Peyer's patch (tissue), 4 donors: ENCODE measurements at regions not wholly inside any gene's neighbourhood (a gene's known extent, or its start where the extent isn't known, plus 50 kb on each side); places are given as distances from the start of the nearest gene placed in this dataset.

ENCODE experiments used
- CTCF ChIP-seq, 6 experiments: fragments of 450-650 bp in 4 of 6; fragments of 200-600 bp in 2 of 6; sonication (generic) in 1 of 6; IDR thresholded peaks; one replicate each; pipeline ENCODE4 v1.5.1; 2017 to 2019; ENCODE audit warnings: antibody characterized with exemption in 6 of 6, mild to moderate bottlenecking in 3 of 6, moderate library complexity in 1 of 6
- POLR2A ChIP-seq, 2 donors: fragments of 450-650 bp; IDR thresholded peaks; one replicate each; pipeline ENCODE4 v1.5.1; 2017; ENCODE audit warnings: antibody characterized with exemption in 2 of 2, mild to moderate bottlenecking in 2 of 2, moderate library complexity in 2 of 2

- TF ChIP-seq CTCF (IDR thresholded peaks at IDR 0.05) (no peak), POLR2A (IDR thresholded peaks at IDR 0.05) (no peak)
These were observed 209.8 kb upstream of the MYO3A start for GRCh38 chr10:25724241-25724640.
